ENCODE measurements at regions not wholly inside any gene's neighbourhood (a gene's known extent, or its start where the extent isn't known, plus 50 kb on each side); places are given as distances from the start of the nearest gene placed in this dataset.
A peak's percentile ranks its signal among the peaks of the same experiment; 100 is the strongest.
"Not testable (repeated sequence)": the region's sequence is repeated elsewhere in the genome, so short reads cannot be mapped to it uniquely, and the experiment has no call there.

DNA sequence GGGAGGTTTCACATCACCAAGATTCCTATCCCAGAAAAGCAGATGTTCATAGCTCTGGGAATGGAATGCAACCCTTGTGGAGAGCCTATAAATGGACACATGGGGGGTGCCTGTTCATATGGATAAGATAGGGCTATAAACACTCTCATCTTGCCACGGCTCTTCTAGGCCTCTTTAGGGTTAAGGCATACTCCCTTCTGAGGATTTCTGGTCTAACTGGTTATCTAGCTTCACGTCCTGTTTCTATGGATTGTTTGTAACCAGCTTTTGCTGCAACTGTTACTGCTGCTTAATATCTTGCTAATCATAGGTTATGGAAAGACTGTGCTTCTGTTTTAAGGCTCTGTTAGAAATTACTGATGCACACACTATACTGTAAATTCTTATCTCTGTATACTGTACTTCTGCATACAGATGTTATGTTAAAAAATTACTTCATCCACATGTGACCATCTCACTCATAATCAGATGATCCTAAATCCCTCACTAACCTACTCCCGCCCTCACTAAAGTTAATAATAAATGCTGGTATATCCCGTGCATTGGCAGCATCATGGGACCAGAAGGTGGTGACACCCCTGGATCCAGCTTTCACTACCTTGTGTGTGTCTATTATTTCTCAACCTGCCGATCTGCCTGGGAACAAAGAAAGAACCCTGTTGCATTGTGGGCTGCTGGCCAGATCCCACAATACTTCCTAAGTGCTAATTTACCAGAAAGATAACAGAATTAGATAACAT is 68.7 kb downstream of the PRKAB2 start:
- DNase-seq, result not testable (repeated sequence)

DNA sequence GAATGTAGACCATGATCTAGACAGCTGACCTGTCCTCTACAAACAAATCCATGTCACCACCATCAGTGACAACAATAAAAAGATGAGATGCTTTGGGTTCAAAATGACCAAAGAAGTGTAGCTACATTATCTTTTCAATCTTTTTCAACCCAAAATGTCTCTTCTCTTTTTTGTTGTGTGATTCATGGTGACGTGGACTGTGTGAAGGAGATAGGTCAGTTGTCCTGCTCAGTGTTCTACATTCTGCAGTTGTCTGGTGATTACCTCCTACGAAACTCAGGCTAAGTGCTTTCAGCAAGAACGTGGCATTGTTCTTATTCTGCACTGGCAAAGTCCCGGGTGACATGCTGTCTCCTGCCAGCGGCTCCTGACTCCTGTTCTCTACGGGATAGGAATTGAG is 73.1 kb downstream of the PRKAB2 start:
- no peak for DNase-seq

DNA sequence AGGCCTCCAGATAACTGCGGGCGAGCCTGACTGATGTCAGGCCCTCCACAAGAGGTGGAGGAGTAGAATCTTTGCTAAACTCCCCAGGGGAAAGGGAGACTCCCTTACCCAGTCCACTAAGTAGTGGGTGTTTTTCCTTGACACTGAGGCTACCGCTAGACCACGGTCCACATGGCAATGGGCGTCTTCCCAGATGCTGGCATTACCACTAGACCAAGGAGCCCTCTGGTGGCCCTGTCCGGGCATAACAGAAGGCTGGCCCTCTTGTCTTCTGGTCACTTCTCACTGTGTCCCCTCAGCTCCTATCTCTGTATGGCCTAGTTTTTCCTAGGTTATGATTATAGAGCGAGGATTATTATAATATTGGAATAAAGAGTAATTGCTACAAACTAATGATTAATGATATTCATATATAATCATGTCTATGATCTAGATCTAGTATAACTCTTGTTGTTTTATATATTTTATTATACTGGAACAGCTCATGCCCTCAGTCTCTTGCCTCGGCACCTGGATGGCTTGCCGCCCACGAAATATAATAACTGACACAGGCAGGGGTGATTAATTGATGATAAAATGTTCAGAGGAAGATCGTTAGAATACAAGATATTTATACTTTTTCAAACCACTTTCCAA is 73.8 kb downstream of the PRKAB2 start:
- DNase-seq, result not testable (repeated sequence)

DNA sequence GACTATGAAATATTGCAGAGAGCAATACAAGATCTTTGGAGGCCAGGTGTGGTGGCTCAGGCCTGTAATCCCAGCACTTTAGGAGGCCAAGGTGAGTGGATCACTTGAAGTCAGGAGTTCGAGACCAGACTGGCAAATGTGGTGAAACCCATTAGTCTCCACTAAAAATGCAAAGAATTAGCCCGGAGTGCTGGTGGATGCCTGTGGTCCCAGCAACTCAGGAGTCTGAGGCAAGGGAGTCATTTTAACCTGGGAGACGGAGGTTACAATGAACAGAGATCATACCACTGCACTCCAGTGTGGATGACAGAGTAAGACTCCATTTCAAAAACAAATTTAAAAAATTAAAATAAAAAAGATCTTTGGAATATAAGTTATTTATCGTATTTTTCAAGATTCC is 76.6 kb downstream of the PRKAB2 start:
- no peak for DNase-seq

DNA sequence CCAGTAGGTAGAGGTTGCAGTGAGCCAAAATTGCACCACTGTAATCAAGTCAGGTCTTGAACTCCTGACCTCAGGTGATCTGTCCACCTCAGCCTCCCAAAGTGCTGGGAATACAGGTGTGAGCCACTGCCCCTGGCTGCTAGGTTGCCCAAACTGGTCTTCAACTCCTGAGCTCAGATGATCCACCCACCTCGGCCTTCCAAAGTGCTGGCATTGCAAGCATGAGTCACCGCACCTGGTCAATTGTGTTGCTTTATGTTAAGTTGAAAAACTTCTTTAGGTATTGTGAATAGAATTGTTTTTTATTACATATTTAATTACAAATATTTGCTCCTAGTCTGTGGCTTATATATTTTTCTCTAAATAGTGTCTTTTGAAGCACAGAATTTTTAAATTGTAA is 80.5 kb downstream of the PRKAB2 start:
- DNase-seq, result no peak

DNA sequence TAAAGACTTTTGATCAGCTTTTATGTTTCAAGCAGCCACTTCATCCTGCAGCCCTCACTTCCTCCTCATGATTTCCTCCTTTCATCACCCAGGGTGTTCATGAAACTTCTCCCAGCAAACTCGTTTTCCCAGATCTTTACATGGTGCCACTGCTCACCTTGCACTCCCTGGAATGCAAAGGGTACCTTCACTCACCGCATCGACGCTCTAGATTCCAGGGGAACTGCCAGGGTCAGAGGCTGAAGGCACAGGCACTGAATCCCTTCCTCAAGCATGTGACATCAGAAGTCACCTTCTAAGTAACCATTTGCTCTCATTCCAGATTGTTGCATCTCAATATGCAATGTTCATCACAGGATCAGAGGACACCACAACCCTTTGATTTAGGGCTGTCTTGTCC is 82.8 kb downstream of the PRKAB2 start:
- no peak for DNase-seq

DNA sequence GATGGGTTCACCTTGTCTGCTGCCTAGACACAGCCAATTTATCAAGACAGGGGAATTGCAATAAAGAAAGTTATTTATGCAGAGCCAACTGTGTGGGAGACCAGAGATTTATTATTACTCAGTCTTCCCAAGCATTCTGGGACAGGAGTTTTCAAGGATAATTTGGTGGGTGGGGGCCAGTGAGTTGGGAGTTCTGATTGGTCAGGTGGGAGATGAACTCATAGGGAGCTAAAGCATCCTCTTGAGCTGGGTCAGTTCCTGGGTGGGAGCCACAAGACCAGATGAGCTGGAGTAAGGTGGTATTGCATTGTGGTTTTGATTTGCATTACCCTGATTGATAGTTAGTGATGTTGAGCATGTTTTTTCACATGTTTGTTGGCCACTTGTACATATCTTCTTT is 86.1 kb downstream of the PRKAB2 start:
- DNase-seq, result no peak

DNA sequence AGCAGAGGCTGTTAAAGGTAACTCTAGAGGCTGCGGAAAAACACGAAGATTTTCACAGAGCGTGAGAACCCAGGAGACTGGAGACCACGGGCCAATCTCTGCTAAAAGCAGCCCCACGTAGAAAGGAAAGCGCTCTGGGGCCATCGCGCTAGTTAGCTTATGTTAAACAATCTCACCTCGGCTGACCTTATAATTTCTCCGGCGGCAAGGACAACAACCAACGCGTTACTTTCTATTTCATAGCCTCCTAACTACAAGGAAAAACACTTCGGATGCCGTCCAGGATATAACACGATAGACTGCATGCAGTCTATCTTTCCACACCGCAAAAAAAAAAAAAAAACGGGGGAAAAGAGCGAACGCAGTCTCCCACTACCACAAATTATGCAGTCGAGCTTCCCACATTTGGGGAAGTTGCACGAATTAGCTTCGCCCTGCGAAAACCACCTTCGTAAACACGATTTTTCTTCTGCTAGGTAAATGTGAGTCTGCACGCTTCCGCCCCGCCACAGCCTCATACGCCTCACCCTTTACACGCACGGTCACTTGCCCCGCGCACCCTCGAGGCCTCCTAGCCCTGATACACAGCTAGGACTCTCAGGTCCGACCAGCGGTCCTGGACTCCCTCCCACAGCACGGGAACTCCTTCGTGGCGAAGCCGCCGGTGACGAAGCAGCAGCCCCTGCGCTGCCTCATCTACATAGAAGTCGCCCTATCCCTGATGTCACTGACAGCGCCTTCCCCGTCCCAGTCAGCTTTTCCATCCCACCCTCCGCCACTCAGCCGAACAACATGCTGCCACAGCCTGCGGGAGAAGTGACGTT is 87.8 kb downstream of the PRKAB2 start:
- peak; percentile 69 for DNase-seq

DNA sequence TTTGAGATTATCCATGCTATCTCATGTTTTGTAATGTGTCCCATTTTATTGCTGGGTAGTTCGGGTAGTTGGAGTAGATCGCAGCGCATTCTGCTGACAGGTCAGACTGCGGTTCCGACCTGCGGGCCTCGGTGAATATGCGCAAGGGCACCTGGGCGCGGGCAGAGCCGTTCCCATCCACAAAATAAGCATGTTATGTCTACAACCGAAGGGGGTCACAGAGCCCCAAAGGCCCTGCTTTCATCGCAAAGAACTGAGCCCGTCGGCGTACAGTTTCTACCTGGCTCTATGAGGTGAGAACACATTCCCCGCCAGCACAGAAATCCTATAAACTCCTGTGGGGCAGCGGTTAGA is 88.4 kb downstream of the PRKAB2 start:
- no peak for DNase-seq

DNA sequence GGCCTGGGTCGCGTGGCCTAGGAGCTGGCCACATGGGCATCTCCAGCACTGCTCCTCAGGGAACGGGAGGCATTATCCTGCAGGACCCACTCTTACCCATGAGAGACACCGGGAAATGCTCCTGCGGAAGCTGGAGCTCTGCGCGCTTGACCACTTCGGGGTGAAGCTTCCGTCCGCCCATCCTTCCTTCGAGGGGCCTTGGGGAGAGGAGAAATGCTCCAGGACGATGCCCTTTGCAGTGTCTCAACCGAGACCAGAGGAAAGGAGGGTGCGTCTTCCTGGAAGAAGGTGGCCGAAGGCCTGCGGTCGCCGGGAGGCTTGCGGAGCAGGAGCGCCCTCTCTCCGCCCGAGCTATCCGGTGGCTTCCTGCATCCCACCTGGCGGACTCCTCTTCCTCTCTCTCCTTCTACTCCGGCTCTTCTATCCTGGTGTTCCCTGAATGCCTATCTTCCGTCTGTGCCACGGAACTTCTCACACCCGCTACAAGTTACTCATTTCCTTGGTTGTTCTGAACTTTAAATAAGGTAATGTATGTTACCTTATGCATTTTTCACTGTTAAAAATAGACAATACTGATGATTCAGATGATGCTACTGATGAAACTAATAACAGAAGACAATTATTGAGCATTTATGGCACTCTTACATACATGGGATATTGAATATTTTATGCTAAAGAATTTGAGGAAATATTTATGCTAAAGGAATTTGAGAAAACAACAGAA is 91.4 kb downstream of the PRKAB2 start:
- no peak for DNase-seq

DNA sequence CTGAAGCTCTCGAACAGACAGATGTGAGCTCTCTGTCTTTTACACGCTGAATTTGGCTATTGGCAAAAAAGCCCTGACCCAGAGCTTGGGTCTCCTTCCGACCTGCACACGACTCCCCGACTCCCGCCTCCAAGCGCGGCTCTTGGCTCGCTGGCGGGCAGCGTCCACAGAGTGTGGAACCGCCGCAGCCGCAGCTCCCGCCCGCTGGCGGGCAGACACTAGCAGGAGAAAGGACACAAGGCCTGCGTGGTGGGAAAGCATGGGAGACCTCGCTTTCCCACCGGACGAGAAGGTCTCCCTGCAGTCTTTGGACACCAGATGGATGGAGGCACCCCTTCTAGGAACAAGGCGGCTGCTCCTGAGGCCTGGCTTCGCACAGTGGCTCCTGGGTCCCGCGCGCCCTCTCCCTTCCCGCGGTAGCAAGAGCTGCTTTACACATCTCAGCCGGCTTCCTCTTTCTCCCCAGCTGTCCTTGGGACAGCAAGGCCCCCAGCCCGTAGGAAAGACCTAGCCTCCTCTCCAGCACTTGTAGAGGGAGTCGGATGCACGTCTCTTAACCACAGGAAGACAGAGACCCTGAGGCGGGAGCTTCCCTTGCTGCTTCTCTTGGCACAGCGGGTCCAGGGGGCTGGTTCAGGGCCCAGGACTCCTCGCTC is 92.1 kb downstream of the PRKAB2 start:
- no peak for DNase-seq

DNA sequence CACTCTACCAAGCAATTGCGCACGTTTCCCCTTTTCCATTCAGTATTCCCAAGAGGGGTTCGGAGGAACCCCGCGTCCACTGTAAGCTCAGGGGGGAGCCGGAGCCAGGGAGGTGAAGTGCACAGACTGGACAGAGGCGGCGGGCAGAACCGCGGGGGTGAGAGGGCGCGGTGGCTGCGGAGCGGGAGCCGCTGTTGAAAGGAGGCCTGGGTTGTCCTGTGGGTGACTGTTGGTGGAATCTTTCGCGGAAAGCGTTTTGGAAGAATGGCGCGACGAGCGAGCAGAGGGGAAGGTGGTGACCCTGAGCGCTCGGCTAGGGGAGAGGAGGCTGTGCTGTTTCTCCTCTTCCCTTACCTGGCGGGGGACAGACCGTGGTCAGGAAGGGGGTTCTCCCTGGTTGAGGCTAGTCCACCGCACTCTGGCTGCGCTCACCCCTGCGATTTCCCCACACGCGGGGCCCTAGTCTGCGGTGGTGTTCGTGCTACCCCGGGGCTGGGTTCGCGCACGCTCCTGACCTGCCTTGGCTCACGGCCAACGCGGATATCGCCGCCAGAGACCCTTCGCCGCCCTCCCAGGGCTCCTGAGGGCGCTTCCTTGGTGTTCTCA is 92.8 kb downstream of the PRKAB2 start:
- no peak for DNase-seq

DNA sequence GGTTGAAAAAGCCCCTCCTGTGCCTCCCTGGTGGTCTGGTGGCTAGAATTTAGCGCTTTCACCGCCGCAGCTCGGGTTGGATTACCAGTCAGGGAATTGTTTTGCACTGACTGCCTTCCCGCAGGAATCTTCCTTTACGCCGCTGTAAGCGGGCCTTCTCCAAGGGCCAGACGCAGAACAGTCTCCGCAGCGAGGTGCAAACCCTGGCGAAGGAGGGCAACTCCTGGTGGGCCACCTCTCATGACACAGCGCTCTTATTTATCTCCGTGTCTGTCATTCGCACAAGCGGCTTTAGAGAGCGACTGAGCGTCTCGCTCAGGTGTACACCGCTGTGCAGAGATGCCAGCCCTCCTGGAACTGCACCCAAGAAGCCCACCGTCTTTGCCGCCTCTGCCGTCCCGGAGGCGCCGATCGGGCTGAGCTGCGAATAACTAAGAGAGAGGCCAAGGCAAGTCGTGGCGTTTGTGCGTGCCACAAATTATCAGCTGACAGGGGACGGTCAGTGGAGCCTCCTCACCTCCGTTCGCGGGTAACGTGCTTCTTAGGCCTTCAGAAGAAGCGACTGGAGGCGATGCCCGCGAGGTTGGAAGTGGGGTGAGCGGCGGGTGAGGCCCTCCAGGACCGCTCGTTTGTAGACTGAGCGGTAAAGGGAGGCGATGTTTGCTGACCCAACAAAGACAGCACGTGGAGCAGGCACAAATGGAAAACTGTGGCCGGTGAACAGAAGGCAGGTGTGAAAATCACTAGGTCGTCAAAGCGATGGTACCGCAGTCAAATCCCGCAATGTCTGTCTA is 93.5 kb downstream of the PRKAB2 start:
- DNase-seq, result no peak

DNA sequence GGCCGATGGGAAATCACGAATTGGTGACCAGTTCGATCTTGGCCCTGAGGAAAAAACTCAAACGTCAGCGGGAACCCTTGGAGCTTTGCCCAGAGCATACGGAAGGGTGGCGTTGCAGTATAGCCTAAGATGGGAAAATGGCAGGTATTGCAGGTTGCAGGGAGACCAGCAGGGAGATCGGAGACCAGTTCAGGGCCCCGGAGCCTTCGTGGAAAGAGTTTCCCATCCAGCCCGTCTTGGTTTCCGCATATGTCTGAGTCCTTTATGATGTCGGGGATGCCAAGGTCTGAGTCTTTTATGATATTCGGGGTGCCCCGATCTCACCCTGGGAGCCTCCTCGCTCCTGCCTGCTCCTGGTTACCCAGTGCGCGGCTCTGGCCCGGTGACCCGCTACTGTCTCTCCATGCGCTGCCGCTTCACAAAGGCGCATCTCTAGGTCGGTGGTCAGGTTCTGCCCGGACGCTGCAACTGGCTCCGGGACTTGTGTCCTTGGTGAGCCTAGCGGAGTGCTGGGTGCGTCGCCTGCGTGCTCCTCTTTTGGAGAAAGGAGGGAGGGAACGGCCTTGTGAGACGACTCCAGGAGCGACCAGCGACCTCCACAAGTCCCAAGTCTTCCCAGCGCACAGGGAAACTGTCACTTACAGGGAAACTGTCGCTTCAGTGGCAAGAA is 94.2 kb downstream of the PRKAB2 start:
- no peak for DNase-seq

DNA sequence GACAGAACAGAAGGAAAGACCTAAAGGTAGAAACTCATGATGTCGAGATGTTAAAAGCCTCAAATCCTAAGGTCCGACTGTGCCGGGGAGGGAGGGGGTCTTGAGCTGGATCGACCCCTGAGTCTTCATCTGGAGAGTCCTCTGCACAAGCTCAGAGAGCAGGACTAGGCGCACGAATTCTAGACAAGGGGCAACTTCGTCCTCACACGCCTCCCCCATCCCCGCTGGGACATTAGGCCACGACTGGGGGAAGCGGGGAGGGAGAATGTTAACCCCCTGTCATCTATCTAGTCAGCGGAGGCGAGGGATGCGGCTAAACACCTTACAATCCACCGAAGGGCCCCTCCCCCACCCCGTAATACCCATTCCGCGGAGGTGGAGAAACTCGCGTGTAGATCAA is 94.7 kb downstream of the PRKAB2 start:
- DNase-seq, result no peak

DNA sequence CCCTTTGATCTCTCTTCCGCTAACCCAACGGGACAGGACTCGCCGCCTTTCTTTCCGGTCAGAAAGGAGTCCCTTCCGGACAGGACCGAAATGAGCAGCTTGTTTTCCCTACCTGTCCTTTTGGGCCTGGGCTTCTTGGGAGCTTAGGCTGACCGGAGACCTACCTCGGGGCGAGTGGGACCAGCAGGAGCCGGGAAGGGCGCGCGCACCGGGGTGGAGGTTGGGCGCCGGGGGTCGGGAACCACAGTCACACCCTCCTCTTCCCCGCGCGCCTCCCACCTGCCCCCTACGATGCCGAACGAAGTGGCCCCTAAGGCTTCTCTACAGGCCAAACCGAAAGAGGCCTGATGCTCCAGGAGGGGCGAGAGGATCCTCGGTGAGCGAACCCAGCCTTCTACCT is 95.2 kb downstream of the PRKAB2 start:
- DNase-seq, result no peak

DNA sequence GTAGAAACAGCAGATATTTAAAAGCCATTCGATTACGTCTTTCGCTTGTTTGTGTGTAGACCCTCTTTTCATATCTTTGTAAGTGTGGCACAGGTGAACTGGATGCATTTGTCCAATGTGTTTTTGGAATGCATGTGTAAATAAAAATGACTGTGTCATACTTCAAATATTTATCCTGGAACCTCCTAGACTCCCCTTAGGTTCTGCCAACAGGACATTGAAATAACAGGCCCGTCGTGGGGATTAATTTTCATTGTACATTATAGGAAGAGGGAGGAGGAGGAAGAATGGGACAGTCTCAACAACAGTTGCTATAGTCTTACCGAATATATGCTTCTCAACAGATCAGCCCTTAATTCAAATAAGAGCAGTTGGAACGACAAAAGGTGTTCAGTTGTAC is 95.8 kb downstream of the PRKAB2 start:
- no peak for DNase-seq

DNA sequence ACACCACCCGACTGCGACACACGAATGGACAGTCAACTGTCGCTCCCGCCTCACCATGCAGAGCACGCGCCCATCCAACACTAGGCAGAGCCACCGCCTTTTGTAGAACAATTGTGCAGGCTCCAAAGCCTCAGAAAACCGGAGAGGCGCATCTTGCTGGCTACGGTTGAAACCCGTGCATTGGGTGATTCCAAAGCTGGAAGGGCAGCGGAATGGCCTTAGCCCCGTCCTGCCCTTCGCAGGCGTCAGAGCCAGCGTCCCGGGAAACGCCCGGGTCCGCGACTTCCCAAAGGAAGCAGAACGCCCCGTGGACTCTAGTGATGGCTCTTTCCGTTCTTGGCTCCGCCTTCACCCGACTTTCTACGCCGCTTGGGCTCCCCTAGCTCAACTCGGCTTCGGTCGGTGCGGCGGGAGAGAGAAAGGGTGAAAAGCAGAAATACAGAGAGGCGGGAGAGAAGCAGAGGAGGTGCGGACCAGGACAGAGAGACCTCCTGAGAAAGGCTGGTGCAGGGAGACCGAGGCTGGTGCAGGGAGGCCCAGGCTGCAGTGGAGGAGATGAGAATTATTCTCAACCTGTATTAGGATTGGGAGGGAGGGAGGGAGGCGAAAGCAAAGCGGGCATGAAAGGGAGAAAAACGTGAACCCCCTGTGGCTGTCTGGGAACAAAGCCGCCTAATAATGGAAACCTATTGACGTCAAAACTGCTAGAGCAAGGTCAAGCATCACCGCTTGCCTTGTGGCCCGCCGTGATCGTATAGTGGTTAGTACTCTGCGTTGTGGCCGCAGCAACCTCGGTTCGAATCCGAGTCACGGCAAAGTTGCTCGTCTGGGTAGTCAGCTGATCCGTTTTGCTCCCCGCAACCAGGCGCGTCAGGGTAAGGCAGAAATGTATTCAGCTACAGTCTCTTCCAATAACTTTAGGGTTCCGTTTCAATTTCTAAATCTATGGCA is 99.5 kb downstream of the PRKAB2 start:
- no peak for DNase-seq

DNA sequence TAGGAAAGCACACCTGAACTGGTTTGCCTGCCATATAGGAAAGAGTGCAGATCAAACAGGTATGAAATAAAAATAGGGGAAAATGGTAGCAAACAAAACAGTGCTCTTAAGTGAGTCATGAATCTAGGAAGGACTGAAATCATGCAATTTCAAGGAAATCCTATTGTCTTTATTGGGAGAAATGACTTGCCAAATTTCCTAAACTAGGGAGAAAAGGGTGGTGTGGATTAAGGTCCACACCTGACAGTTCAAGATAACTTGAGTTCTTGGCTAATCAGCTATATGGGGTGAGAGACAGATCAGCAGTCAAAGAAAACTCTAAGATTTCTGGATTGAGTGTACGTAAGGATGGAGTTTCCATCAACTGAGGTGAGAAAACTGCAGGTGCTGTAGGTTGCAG is 101.1 kb downstream of the PRKAB2 start:
- no peak for DNase-seq

DNA sequence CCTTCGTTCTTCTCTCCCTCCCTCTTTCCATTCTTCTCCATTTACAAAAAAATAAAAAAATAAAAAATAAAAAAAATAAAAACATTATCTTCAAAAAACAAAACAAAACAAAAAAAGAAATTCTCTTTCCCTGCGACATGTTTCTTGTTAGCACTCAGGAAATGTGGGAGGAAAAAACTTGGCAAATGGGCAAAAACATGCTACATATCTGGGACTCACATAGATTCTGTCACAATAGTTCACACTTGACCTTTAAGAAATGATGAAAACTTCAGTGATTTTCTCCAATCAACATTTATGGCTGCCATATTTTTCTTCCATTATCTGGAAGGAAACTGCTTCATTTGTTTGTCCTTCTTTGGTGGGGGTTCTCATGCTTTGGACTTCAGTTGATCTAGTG is 109.3 kb downstream of the PRKAB2 start:
- no peak for DNase-seq

Measured in CD4-positive, alpha-beta T cell treated with Interleukin-4 for 4 hours (primary cell).